Heart left ventricle (tissue), 16 donors: ENCODE measurements at regions not wholly inside any gene's neighbourhood (a gene's known extent, or its start where the extent isn't known, plus 50 kb on each side); places are given as distances from the start of the nearest gene placed in this dataset.

Source experiments
- ATAC-seq, 4 donors: fragments of 200-7000 bp; cut with Tn5 transposase; one replicate each; pipeline ENCODE4 v1.9.1; 2020 to 2022; ENCODE audit warnings: moderate library complexity in 4 of 4, mild to moderate bottlenecking in 3 of 4, moderate number of reproducible peaks in 1 of 4
- DNase-seq, 5 donors: peaks; one replicate each; pipeline ENCODE4 v3.0.0-alpha.2; 2020
- H3K27ac ChIP-seq, 12 donors: fragments of 200-600 bp; sonication (generic) in 4 of 12; one replicate each; pipeline versions ENCODE4 v1.5.0 to v1.8.0; 2016 to 2022; ENCODE audit warnings: mild to moderate bottlenecking in 2 of 12
- H3K27me3 ChIP-seq, 9 donors: fragments of 200-600 bp; sonication (generic) in 2 of 9; one replicate each; pipeline versions ENCODE4 v1.5.1 to v1.8.0; 2016 to 2022; ENCODE audit warnings: mild to moderate bottlenecking in 3 of 9
- H3K36me3 ChIP-seq, 9 donors: fragments of 200-600 bp; sonication (generic) in 2 of 9; one replicate each; pipeline versions ENCODE4 v1.5.0 to v1.8.0; 2018 to 2022; ENCODE audit warnings: mild to moderate bottlenecking in 2 of 9
- H3K4me1 ChIP-seq, 12 donors: fragments of 200-600 bp; sonication (generic) in 4 of 12; one replicate each; pipeline versions ENCODE4 v1.5.0 to v1.8.0; 2016 to 2022; ENCODE audit warnings: mild to moderate bottlenecking in 3 of 12
- H3K4me3 ChIP-seq, 12 donors: fragments of 200-600 bp; sonication (generic) in 4 of 12; one replicate each; pipeline versions ENCODE4 v1.5.0 to v1.8.0; 2017 to 2022; ENCODE audit warnings: mild to moderate bottlenecking in 9 of 12, moderate library complexity in 4 of 12
- H3K9me3 ChIP-seq, 12 donors: fragments of 200-600 bp; sonication (generic) in 4 of 12; one replicate each; pipeline versions ENCODE4 v1.5.0 to v1.8.0; 2016 to 2022; ENCODE audit warnings: mild to moderate bottlenecking in 1 of 12
- POLR2A ChIP-seq, 2 donors: fragments of 450-650 bp; IDR thresholded peaks; one replicate each; pipeline ENCODE4 v1.6.1; 2017; ENCODE audit warnings: antibody characterized with exemption in 2 of 2, mild to moderate bottlenecking in 2 of 2, moderate library complexity in 2 of 2
- WGBS, 4 donors: extraction: QIAGEN DNeasy Blood & Tissue Kit in 2 of 4; methylation state at CpG; one replicate each; pipeline versions ENCODE4 v1.1.5 to v1.1.7; 2013 to 2018; 5-methylcytosine and 5-hydroxymethylcytosine counted together
- intact Hi-C, 10 donors: fragments of 100-400 bp; cut with DNase I; formaldehyde crosslinking; loops; one replicate each; pipeline versions ENCODE4 v1.11.1 to v1.14.2; 2022
- TF ChIP-seq, protein P1 (sequence below), 12 donors: fragments of 200-600 bp; sonication (generic) in 4 of 12; IDR thresholded peaks; one replicate each; pipeline versions ENCODE4 v1.5.0 to v1.8.0; 2018 to 2022; ENCODE audit warnings: antibody characterized with exemption in 12 of 12, mild to moderate bottlenecking in 5 of 12
- donor health status: ischemic (EF 13 %, LVEDD 7.1; RV severe dilation, severe dysfunction).
- donor health status: healthy with polysubstance abuse.
- donor health status: DM: no; HTN: yes; CAD: no.
- donor health status: DM: no; HTN: no; CAD: no.
- donor health status: ischemic (EF 25% LVEDD 6.9; RV normal size, moderate dysfunction).
- donor health status: ischemic (EF 25% LVEDD 5.7; RV mildly dilated, moderate dysfunction).
- donor health status: healthy.
- donor health status: DM: yes; HTN: yes; CAD: no.
- donor health status: ischemic (EF 35%, LVEDD 5.7; RV mildly dilated, moderate dysfunction).
- donor health status: nonischemic (EF 11% LVEDD 7.7; RV severe dilation, severe dysfunction).
- donor health status: DM: yes; HTN: yes; CAD: no.
- donor health status: PGD.
- donor health status: ischemic (EF 29% LVEDD 5.4; RV normal size, mild dysfunction).
- donor health status: nonischemic (EF 23%, LVEDD 6.1; RV moderate dilation, normal function).

DNA sequence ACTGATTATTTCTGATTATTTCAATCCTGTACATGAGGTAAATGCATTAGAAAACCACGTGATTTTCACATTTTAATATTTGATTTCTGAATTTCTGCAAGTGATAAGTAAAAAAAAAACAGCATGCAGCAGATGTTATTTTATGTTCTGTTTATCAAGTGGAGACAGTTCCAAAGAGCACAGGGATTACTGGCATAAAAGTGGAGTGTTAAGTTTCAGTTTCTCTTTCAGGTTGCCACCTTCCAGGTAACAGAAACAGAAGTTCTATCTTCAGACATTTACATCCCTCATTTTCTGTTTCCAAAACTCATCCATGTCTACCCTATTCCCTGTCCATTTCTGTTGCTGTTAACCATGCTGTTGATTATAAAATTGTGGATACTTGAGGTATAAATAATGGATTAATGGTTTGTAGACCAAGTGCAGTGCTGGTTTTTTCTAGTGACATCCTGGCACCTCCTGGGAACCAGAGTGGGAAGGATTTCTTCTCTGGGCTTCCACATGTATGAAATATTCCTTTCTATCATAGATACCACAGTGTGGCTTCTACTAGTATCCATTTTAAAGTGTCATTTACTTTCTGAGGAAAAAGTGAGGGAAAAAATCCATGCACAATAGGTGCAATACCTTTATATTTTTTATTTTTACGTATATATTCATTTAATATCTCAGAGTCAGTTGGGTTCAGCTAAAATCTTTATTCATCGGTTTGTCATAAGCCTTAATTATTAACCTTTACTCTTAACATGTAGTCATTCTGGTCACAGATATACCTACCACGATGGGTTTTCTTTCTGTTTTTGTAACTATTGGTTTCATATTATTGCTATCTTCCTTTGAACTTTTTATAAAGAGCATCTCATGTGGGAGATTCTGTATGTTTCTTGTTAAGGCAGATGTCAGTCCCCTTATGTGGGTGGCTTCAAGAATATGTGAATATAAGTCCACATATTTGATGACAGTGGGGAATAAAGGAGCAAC is 1010.0 kb downstream of the SQOR start:
- H3K9me3 ChIP-seq = no peaks in the 10 kb centered on the region
- H3K27ac ChIP-seq = no peak overlapping the region
- ATAC-seq (no peak), DNase-seq (no peak)
- intact Hi-C loops = no loop called here
- 70 to 79% (median 75%) methylated on average over 4 of the region's 4 CpGs for WGBS, 4 donors
- no peaks in the 10 kb centered on the region for H3K4me1 ChIP-seq
- no peak overlapping the region for H3K4me3 ChIP-seq
- H3K36me3 ChIP-seq = no peaks in the 10 kb centered on the region
- no peaks in the 10 kb centered on the region for H3K27me3 ChIP-seq
- no peak for TF ChIP-seq POLR2A (IDR thresholded peaks at IDR 0.05)
- TF ChIP-seq, protein P1, sequence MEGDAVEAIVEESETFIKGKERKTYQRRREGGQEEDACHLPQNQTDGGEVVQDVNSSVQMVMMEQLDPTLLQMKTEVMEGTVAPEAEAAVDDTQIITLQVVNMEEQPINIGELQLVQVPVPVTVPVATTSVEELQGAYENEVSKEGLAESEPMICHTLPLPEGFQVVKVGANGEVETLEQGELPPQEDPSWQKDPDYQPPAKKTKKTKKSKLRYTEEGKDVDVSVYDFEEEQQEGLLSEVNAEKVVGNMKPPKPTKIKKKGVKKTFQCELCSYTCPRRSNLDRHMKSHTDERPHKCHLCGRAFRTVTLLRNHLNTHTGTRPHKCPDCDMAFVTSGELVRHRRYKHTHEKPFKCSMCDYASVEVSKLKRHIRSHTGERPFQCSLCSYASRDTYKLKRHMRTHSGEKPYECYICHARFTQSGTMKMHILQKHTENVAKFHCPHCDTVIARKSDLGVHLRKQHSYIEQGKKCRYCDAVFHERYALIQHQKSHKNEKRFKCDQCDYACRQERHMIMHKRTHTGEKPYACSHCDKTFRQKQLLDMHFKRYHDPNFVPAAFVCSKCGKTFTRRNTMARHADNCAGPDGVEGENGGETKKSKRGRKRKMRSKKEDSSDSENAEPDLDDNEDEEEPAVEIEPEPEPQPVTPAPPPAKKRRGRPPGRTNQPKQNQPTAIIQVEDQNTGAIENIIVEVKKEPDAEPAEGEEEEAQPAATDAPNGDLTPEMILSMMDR (IDR thresholded peaks at IDR 0.05) = no peak

DNA sequence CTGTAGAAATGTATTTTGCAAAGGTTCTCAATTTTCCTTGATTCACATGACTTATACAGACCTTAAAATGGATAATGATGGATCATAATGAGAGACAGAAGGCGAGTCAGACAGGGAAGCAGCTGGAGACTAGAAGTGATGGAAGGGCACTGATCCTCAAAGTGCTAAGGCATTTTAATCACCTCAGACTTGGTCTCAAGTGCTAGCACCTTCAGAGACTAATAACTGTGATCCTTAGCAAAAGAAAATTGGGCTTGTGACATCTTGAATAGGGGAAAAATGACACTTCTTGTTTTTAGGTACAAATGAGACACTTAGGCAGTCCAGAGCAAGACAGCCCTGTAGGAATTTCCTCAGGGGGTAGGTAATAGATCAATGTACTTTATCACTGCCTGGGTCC is 1011.7 kb downstream of the SQOR start:
- 74 to 89% (median 82%) methylated on average over 1 of the region's 1 CpG for WGBS, 4 donors
- DNase-seq (no peak), ATAC-seq (no peak)

DNA sequence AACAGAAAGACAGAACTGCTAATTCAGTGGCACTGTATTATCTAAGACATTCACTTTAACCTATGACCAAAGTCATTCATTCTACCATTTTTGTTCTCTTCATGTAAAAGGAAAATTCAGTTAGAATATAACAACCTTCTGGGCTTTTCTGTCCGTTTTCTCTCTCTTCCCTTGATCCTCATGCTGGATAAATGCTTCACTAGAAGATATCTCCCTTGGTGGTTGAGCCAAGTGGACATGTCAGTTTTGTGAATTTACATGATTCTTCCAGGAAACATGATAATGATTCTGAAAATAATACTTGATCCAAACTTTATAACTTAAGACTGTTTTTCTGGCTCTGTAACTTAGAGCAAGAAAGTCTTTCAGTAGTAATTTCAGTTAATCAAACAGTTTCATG is 1012.2 kb downstream of the SQOR start:
- Histone ChIP-seq H3K9me3 (no peaks in the 10 kb centered on the region), H3K27me3 (no peaks in the 10 kb centered on the region), H3K36me3 (no peaks in the 10 kb centered on the region), H3K4me1 (no peaks in the 10 kb centered on the region), H3K27ac (no peak overlapping the region), H3K4me3 (no peak overlapping the region)
- intact Hi-C loops = no loop called here
- no peak for ATAC-seq
- no peak for DNase-seq
- no peak for TF ChIP-seq POLR2A (IDR thresholded peaks at IDR 0.05)
- 38 to 43% (median 39%) methylated on average over 1 of the region's 1 CpG for WGBS, 4 donors

More for the DNA sequence above, 1011.7 kb downstream of the SQOR start:
- Histone ChIP-seq H3K4me1 (no peaks in the 10 kb centered on the region), H3K27ac (no peak overlapping the region), H3K4me3 (no peak overlapping the region), H3K27me3 (no peaks in the 10 kb centered on the region), H3K9me3 (no peaks in the 10 kb centered on the region), H3K36me3 (no peaks in the 10 kb centered on the region)
- TF ChIP-seq, protein P1 (IDR thresholded peaks at IDR 0.05) = no peak
- no peak for TF ChIP-seq POLR2A (IDR thresholded peaks at IDR 0.05)
- intact Hi-C loops = no loop called here

DNA sequence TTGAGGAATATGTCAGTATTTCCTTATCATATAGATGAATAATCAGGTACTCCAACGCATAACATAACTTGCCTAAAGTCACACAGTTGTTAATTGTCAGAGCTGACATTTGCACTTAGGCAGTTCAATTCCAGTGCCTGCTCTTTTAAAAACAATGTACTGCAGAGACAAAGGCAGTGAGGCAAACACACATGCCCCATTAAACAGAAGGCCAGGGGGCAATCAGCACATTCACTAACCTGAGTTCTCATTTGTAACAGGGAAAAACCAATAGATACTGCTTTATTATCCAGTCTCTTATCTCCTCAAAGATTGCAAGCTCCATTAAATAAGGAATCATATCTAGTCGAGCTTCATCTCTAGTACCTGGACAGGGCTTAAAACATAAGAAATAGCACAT is 1017.4 kb downstream of the SQOR start:
- intact Hi-C loops = loop anchor here in 2 of 10 donors (10.0 kb wide), 2 partner anchors 63 to 993 kb away; no protein-coding TSS in a partner anchor
- no peaks in the 10 kb centered on the region for H3K9me3 ChIP-seq
- no peak overlapping the region for H3K27ac ChIP-seq
- 55 to 71% (median 68%) methylated on average over 2 of the region's 2 CpGs for WGBS, 4 donors
- no peaks in the 10 kb centered on the region for H3K4me1 ChIP-seq
- no peaks in the 10 kb centered on the region for H3K27me3 ChIP-seq
- ATAC-seq = no peak
- TF ChIP-seq, protein P1 (IDR thresholded peaks at IDR 0.05) = no peak
- no peak for TF ChIP-seq POLR2A (IDR thresholded peaks at IDR 0.05)
- H3K4me3 ChIP-seq = no peak overlapping the region
- no peak for DNase-seq
- no peaks in the 10 kb centered on the region for H3K36me3 ChIP-seq
